ENCODE measurements at regions not wholly inside any gene's neighbourhood (a gene's known extent, or its start where the extent isn't known, plus 50 kb on each side); places are given as distances from the start of the nearest gene placed in this dataset.

GRCh38 chr17:77349976-77350830 lies 209.4 kb downstream of the SEC14L1 start:
- H3F3A ChIP-seq (ENCODE audit: insufficient read depth, low read depth), result peaks cover 10% of the 10 kb centered on the region; the same call in 1 of the 2 replicates
- no peak overlapping the region for H2AFZ ChIP-seq
- CTCF ChIA-PET, result no interaction called here
- H3K4me1 ChIP-seq (replicated peaks; ENCODE audit: insufficient read depth), result no peaks in the 10 kb centered on the region
- H3K4me2 ChIP-seq, result no peak overlapping the region
- no peak for TF ChIP-seq EZH2 (IDR thresholded peaks at IDR 0.05; ENCODE audit: low read depth)
- no peak for TF ChIP-seq CTCF (conservative IDR thresholded peaks at IDR 0.05)
- BruUV-seq (replicated peaks), result no TSS peak
- no peaks in the 10 kb centered on the region for H3K36me3 ChIP-seq (ENCODE audit: low read depth)
- intact Hi-C loops (cut with micrococcal nuclease; ENCODE audit: unreplicated experiment), result no loop called here
- POLR2A ChIA-PET (ENCODE audit: unreplicated experiment), result no interaction called here
- H4K20me1 ChIP-seq (ENCODE audit: insufficient read depth), result peaks cover 36% of the 10 kb centered on the region
- H3K9me2 ChIP-seq (ENCODE audit: insufficient read depth), result no peaks in the 10 kb centered on the region
- DNase-seq, result no peak
- no peaks in the 10 kb centered on the region for H3K27me3 ChIP-seq (ENCODE audit: insufficient read depth, low read depth)
- H3K9me3 ChIP-seq (ENCODE audit: insufficient read depth, low read depth), result no peaks in the 10 kb centered on the region
- no peak overlapping the region for H3K27ac ChIP-seq
- H3K4me3 ChIP-seq, result no peak overlapping the region
- H3K79me2 ChIP-seq (ENCODE audit: low read depth), result peaks cover 35% of the 10 kb centered on the region

- BruUV-seq (replicated peaks), result no TSS peak
- ChIA-PET POLR2A (ENCODE audit: unreplicated experiment) (no interaction called here), CTCF (no interaction called here)
- no peaks in the 10 kb centered on the region for H3K9me3 ChIP-seq (ENCODE audit: insufficient read depth, low read depth)
- no peak for DNase-seq
- no peak overlapping the region for H3K27ac ChIP-seq
- H3K27me3 ChIP-seq (ENCODE audit: insufficient read depth, low read depth), result no peaks in the 10 kb centered on the region
- H3F3A ChIP-seq (ENCODE audit: insufficient read depth, low read depth), result peaks cover 12% of the 10 kb centered on the region; the same call in 1 of the 2 replicates
- H3K79me2 ChIP-seq (ENCODE audit: low read depth), result peaks cover 27% of the 10 kb centered on the region
- H3K4me2 ChIP-seq, result no peak overlapping the region
- no peaks in the 10 kb centered on the region for H3K9me2 ChIP-seq (ENCODE audit: insufficient read depth)
- intact Hi-C loops (cut with micrococcal nuclease; ENCODE audit: unreplicated experiment), result no loop called here
- H4K20me1 ChIP-seq (ENCODE audit: insufficient read depth), result peaks cover 51% of the 10 kb centered on the region
- H3K36me3 ChIP-seq (ENCODE audit: low read depth), result no peaks in the 10 kb centered on the region
- no peak for TF ChIP-seq EZH2 (IDR thresholded peaks at IDR 0.05; ENCODE audit: low read depth)
- TF ChIP-seq CTCF (conservative IDR thresholded peaks at IDR 0.05), result no peak
- no peak overlapping the region for H3K4me3 ChIP-seq
- no peak overlapping the region for H2AFZ ChIP-seq
- H3K4me1 ChIP-seq (replicated peaks; ENCODE audit: insufficient read depth), result no peaks in the 10 kb centered on the region
Measured at GRCh38 chr17:77352441-77352840, 211.7 kb downstream of the SEC14L1 start.

- Histone ChIP-seq H3K4me2 (no peak overlapping the region), H3K27ac (no peak overlapping the region), H3K36me3 (ENCODE audit: low read depth) (no peaks in the 10 kb centered on the region), H3K9me3 (ENCODE audit: insufficient read depth, low read depth) (no peaks in the 10 kb centered on the region), H3K4me3 (no peak overlapping the region), H4K20me1 (ENCODE audit: insufficient read depth) (peaks cover 51% of the 10 kb centered on the region), H3F3A (ENCODE audit: insufficient read depth, low read depth) (peaks cover 11% of the 10 kb centered on the region; the same call in 1 of the 2 replicates), H3K4me1 (replicated peaks; ENCODE audit: insufficient read depth) (no peaks in the 10 kb centered on the region), H3K9me2 (ENCODE audit: insufficient read depth) (no peaks in the 10 kb centered on the region), H3K79me2 (ENCODE audit: low read depth) (peaks cover 26% of the 10 kb centered on the region), H3K27me3 (ENCODE audit: insufficient read depth, low read depth) (no peaks in the 10 kb centered on the region), H2AFZ (no peak overlapping the region)
- TF ChIP-seq EZH2 (IDR thresholded peaks at IDR 0.05; ENCODE audit: low read depth), result no peak
- TF ChIP-seq CTCF (conservative IDR thresholded peaks at IDR 0.05), result no peak
- DNase-seq, result no peak
- ChIA-PET CTCF (no interaction called here), POLR2A (ENCODE audit: unreplicated experiment) (no interaction called here)
- intact Hi-C loops (cut with micrococcal nuclease; ENCODE audit: unreplicated experiment), result no loop called here
- no TSS peak for BruUV-seq (replicated peaks)
Measured at GRCh38 chr17:77352996-77353395, 212.2 kb downstream of the SEC14L1 start.
